NCI-H2196 (cell line): ENCODE measurements at regions not wholly inside any gene's neighbourhood (a gene's known extent, or its start where the extent isn't known, plus 50 kb on each side); places are given as distances from the start of the nearest gene placed in this dataset.

Experiments used
- DNase-seq: peaks from one replicate; lab custom pipeline; 2025; ENCODE audit not compliant: unreplicated experiment; lab: John Stamatoyannopoulos, UW

GRCh38 chr16:17877821-17878360 lies 407.1 kb upstream of the XYLT1 start:
- no peak for DNase-seq

GRCh38 chr16:17866996-17867395 lies 396.2 kb upstream of the XYLT1 start:
- no peak for DNase-seq

GRCh38 chr16:17861981-17862479 lies 391.3 kb upstream of the XYLT1 start:
- DNase-seq: no peak

- no peak for DNase-seq
Measured at GRCh38 chr16:17858061-17858460, 387.3 kb upstream of the XYLT1 start.

- no peak for DNase-seq
Measured at GRCh38 chr16:17853958-17854357, 383.2 kb upstream of the XYLT1 start.

- DNase-seq: no peak
Measured at GRCh38 chr16:17852977-17853702, 382.4 kb upstream of the XYLT1 start.

- DNase-seq: no peak
Measured at GRCh38 chr16:17850581-17851250, 380.0 kb upstream of the XYLT1 start.

- no peak for DNase-seq
Measured at GRCh38 chr16:17847234-17847795, 376.6 kb upstream of the XYLT1 start.

- DNase-seq: no peak
Measured at GRCh38 chr16:17846030-17846429, 375.3 kb upstream of the XYLT1 start.

- DNase-seq: no peak
Measured at GRCh38 chr16:17845031-17845430, 374.3 kb upstream of the XYLT1 start.

- DNase-seq: no peak
Measured at GRCh38 chr16:17843905-17844304, 373.1 kb upstream of the XYLT1 start.

- DNase-seq: no peak
Measured at GRCh38 chr16:17839907-17840306, 369.1 kb upstream of the XYLT1 start.

GRCh38 chr16:17839272-17839671 lies 368.5 kb upstream of the XYLT1 start:
- DNase-seq: no peak

GRCh38 chr16:17836868-17837602 lies 366.3 kb upstream of the XYLT1 start:
- DNase-seq: no peak

- no peak for DNase-seq
Measured at GRCh38 chr16:17835118-17835876, 364.5 kb upstream of the XYLT1 start.

- DNase-seq: no peak
Measured at GRCh38 chr16:17832738-17833137, 362.0 kb upstream of the XYLT1 start.

- no peak for DNase-seq
Measured at GRCh38 chr16:17831330-17831729, 360.6 kb upstream of the XYLT1 start.

GRCh38 chr16:17830651-17831050 lies 359.9 kb upstream of the XYLT1 start:
- no peak for DNase-seq

- DNase-seq: no peak
Measured at GRCh38 chr16:17829811-17830210, 359.1 kb upstream of the XYLT1 start.

- no peak for DNase-seq
Measured at GRCh38 chr16:17828012-17828411, 357.3 kb upstream of the XYLT1 start.

- DNase-seq: no peak
Measured at GRCh38 chr16:17827313-17827712, 356.6 kb upstream of the XYLT1 start.
